HT-29 (cell line): ENCODE measurements at regions not wholly inside any gene's neighbourhood (a gene's known extent, or its start where the extent isn't known, plus 50 kb on each side); places are given as distances from the start of the nearest gene placed in this dataset. TPM values are rescaled to one million over a fixed set of nuclear protein-coding genes. Genes with fewer than 3 reads are reported as not detected.
"Not testable (repeated sequence)": the region's sequence is repeated elsewhere in the genome, so short reads cannot be mapped to it uniquely, and the experiment has no call there.

ENCODE experiments used
- DNase-seq: peaks from one replicate; pipeline ENCODE4 v3.0.0-alpha.2; 2015; ENCODE audit warnings: low spot score
- small RNA-seq: library from RNA; depleted of rRNA; stranded (forward); fragments of <200 nt; gene quantifications from one replicate; pipeline ENCODE3, GENCODE V24; 2014

DNA sequence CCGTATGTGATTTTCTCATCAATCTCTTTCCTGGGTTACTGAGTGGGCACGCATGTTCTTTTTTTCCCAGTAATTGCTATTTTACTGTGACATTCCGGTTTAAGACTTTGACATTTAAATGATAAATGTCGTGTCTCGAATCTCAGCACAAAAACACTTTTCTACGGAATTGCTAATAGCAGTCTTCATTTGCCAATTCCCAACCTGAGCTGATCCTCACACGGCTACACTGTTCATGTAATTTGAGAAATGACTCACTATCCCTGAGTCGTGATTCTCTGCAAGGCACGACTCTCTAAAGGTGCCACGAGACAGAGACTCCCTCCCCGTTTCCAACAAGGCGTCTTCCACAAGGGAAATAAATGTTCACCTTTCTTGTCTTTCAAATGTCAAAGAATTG is 88.7 kb upstream of the USP29 start:
- no peak for DNase-seq

DNA sequence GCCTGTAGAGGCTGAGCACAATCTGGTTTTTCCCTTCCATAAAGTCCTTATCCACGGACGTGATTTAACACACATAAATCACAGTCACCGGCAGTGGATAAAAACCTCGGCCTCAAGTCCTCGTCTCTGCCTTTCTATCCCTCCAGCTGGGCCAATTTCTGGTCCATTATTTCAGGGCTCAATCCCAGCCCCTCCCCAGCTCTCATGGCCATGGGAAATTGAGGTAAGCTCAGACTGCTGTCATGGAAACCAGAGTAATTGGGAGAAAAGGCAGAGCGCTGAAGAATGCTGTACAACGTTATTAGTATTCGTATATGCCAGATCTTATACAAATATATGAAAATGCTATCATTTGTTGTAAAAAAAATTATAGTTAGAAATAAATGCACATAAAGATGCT is 86.2 kb upstream of the USP29 start:
- DNase-seq = no peak

DNA sequence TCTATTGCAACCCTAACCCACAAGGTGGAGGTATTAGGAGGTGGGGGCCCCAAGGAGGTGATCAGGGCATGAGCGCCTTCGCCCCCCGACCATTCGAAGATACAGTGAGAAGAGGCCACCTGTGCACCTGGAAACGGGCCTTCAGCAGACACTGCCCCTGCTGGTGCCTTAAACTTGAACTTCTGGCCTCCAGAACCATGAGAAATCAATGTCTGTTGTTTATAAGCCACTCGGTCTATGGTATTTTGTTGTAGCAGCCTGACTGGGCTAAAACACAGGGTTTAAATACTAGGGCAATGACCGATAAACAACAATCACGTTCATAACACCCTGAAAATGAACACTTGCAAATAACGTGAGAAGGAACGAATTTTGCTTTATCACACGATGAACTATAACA is 85.2 kb upstream of the USP29 start:
- no peak for DNase-seq

DNA sequence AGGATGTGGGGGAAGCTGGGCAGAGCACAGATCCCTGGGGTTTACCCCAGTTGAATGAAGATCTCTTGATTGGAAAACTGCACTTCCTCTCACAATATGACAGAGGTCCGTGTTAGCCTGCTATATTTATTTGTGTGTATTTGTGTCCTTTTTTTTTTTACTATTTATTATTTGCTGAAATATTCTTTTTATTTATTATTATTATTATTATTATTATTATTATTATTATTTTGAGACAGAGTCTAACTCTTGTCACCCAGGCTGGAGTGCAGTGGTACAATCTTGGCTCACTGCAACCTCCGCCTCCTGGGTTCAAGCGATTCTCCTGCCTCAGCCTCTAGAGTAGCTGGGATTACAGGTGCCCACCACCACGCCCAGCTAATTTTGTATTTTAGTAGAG is 84.0 kb upstream of the USP29 start:
- DNase-seq = not testable (repeated sequence)

DNA sequence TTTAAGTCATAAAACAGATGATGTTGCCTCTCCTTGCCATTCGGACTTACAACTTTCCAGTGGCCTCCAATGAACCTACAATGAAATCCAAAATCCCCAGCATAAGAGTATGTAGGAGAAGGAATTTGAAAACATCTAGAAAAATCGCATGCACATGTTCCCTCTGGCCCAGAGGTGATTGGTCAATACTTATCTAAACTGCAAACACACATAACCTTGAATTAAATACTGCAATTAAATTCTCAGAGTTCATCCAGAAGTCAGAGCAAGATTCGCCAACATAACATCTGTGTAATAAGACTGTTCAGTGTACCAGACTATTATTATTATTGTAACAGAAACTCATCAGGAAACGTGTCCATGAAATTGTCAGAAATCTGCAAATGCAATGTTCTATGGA is 82.2 kb upstream of the USP29 start:
- DNase-seq = no peak

DNA sequence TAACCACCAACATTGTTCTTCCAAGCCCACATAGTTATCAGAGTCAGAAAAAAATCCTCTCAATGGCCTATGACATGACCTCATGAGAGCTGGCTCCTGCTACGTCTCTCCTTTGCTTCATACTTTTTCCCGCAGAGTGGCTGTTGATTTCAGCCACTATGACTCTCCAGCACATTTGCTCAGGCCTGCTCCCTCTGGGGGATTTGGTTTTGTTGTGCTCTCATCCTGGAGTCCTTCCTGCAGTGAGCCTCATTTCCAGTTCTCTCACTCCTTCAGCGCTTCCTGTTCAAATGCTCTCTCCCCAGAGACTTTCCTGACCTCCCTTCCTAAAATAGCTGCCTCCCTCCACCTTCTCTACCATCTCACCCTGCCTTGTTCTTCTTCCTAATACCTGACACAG is 72.0 kb upstream of the USP29 start:
- DNase-seq = no peak

DNA sequence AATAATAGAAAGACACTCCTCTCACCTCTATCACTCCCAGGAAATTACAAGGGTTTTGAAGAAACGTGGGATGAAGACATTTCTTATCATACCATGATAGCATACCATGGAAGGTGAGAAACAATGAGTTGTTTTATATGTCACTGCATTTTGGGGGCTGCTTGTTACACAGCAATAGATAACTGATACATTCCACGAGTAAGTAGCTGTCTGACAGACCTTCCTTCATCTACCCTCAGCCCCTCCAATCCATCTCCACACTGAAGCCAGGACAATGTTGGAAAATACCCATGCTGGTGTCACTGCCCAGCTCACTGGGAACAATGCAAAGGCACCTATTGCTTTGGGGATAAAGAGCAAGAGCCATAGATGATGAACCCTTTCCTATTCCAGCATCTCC is 68.9 kb upstream of the USP29 start:
- DNase-seq = no peak

DNA sequence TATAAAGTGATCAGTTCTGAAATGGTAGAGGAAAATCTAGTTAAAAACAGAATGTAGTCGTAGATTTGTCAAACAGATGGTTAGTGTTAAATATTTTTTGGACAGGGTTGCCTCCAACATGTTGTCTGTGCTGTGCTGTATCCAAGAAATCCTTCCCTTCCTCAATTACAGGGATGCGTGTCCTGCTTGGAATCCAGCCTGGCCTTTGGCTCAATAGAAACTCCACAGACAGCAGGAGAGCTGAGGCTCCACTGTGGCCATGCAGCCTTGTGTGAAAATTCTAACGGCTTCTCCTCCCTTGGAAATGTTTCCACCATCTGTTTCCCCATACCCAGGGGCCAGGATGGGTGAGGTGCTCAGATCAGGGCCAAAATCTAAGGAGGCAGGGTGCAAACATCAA is 67.7 kb upstream of the USP29 start:
- DNase-seq = no peak

DNA sequence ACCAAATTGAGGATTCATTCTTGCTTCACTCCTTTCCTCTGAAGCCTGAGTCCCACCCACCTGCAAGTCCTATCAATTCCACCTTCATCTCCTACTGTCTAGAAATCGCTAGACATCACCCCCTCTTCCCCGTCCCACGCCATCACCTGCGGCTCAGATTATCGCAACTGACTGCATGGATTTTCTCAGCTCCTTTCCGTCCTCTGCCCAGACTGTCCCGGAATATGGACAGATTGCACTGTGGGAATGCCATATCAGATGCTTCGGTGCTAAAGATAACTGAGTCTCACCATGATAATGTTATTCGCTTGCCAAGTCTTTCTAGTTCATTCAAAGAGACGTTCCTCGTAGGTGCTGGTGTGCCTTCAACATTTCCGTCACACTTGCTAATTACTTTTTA is 66.4 kb upstream of the USP29 start:
- DNase-seq = no peak

DNA sequence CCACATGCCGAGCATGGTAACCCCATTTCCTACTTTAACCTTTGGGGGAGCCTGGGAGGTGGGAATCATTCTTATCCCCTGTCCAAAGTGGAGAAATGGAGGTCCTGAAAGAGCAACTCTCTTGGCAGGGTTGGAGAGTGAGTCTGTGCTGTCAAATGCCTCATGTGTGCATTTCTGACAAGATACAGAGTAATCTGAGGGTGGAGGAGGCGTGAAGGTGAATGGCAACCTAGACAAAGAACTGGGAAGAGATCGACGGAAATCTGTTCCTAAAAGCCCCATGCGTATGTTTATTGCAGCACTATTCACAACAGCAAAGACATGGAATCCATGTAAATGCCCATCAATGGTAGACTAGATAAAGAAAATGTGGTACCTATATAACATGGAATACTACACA is 63.8 kb upstream of the USP29 start:
- no peak for DNase-seq

DNA sequence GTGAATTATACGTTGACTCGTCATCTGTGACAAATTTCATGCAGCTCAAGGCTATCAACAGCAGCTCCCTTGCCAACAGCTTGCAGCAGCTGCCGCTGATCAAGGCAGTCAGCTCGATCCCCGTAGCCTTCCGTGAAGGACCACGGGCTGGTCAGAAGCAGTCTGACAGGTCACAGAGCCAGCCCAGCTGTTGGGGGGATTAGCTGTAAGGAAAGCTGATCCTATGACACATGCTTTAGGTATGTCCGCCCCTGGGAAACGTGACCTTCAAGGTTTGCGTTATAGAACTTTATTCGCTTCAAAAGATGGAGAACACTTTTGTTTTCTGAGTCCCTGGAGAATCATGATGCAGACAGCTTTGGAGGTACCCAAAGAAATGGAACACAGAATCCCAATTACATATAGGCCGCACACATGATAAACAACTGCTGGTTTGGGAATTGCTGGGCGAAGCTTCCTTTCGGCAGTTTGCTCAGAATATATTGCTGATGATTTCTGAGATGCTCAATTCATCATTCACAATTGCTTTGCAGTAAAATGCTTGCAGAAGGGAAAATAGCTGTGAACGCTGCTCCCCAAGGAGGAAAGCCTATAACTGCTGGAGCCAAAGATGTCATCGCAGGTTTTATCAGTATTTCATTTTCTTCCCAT is 62.6 kb upstream of the USP29 start:
- DNase-seq = no peak

DNA sequence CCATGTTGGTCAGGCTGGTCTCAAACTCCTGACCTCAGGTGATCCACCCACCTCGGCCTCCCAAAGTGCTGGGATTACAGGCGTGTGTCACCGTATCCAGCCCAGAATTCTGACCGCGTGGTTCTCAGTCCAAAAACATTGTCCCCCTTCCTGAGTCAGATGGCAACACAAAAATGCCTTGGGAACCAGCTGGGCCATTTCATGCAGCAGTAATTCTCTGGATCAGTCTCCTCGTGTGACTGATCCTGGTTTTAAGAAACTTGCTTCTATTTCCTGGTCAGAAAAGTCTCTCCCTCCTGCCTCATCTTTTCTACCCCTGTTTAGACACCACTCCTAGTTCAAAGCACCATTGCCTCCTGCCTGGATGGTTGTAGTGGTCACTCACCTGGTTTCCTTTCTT is 60.9 kb upstream of the USP29 start:
- no peak for DNase-seq

DNA sequence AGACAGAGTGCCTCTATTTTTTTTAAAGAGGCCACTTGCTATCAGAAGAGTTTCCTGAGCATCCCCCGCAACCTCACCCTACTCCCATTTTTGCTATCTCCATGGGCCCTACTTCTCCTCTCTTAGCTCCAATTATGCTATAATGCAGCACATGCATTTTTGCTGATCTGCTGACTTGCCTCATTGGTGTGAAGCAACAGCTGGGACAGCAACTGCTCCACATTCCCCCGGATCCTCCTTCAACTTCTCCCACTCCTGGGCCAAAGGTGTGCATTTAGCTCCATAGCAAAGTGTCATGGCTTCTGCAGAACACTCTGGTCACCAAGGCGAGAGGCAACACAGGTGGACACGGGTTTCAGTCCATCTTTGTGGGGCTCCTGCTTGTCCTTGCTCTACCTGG is 56.7 kb upstream of the USP29 start:
- no peak for DNase-seq

DNA sequence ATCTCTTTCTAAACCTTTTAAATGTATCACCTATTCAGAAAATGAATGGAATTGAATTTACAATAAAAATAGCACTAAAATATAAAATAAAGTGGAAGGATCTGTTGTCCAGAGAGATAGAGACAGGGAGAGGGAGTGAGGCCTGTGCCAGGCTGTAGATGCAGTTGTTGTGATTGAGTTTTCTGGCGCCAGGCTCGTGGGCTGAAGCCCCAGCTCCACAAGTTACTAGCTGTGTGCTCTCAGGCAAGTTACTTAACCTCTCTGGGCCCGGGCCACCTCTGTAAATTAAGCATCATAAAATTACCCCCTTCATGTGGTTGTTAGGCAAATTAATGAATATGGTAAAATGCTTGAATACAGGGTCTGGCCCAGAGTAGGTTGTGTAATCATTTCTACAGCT is 52.3 kb upstream of the USP29 start:
- no peak for DNase-seq

DNA sequence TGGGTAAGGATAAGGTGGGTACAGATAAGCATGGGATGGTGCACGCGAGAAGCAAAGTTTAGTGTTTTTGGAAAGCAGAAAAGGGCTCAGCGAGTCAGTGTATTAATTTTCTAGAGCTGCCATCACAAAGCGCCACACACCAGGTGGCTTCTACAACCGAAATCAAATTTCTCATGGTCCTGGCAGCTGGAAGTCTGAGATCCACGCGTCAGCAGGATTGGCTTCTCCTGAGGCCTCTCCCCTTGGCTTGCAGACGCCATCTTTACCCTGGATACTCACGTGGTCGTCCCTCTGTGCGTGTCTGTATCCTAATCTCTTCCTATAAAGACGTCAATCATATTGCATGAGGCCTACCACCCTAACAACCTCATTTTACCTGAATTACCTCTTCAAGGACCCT is 51.5 kb upstream of the USP29 start:
- DNase-seq = no peak

DNA sequence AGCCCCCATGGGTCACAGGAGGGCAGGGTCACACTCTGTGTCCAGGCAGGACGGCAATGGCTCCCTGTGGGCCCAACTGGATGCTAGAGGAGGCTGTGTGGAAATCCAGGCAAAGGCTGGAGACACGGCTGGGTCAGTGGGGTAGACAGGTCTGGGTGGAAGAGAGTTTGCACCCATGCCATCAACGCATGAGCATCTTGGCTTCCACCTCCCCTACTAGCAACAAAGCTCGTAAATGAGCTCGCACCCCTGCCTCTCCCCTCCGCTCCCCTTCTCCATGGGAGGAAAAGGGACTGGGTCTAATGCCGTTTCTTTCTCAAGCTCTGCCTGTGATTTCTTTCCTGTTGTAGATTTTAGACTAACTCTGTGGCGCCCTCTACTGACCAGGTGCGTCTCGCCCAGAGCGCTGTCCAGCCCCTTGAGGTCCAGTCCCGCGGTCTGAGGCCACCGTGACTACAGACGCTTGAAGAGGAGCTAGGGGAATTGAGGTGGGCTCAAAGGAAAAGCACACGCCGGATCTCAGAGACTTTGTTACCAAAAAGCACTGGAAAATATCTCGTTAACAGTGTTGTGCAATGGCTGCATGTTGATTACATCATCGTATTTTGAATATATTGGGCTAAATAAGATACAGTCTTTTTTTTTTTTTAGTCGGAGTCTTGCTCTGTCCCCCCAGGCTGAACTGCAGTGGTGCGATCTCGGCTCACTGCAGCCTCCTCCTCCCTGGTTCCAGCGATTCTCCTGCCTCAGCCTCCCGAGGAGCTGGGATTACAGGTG is 50.7 kb upstream of the USP29 start:
- peak; percentile 7 for DNase-seq

Small RNA genes in the stretch of these regions (small RNA-seq; reads per million reads assigned to genes)
- gene AC044792.1 = not detected
